ENCODE measurements at regions not wholly inside any gene's neighbourhood (a gene's known extent, or its start where the extent isn't known, plus 50 kb on each side); places are given as distances from the start of the nearest gene placed in this dataset.

DNA sequence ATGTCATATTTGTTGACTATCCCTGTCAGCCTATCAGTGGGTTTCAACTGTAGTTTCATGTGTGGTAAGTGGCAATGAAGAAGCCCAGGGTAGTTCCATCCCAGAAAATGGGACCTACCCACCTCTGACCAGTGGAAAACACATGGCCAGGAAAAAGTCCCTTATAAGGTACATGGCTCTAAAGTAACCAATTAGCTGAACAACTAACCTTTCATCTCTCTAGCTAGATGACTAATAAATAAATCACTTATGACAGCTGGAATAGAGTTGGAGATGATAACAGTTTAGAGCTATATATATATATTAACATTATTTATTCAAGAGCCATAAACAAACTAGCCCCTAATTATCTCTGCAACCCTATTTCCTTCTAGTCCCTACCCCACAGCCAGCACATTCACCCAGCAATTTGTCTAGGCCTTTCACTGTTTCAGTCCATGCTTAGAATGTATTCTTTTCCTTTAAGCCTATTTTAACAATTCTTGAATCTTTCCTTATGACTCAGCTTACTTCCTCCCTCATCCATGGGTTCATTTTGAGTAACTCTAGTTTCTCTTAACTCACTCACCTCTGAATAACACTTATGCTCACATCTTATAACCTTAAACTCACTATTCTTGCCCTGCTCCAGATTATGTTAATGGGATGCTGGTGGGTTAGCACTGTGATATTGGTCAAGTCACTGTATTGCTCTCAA lies 83.7 kb downstream of the TNFSF18 start:
- TF ChIP-seq CTCF (conservative IDR thresholded peaks at IDR 0.05; ENCODE audit: control insufficient read depth, insufficient read depth, low read depth, low read length), result no peak

GRCh38 chr1:172967936-172968335 lies 82.8 kb downstream of the TNFSF18 start:
- no peak overlapping the region for H3K4me3 ChIP-seq (ENCODE audit: control insufficient read depth, low read depth, low read length)
- no peak for TF ChIP-seq CTCF (conservative IDR thresholded peaks at IDR 0.05; ENCODE audit: control insufficient read depth, insufficient read depth, low read depth, low read length)
- no peak for DNase-seq (ENCODE audit: low read depth)

More for the DNA sequence above, 83.7 kb downstream of the TNFSF18 start:
- H3K4me3 ChIP-seq (ENCODE audit: control insufficient read depth, low read depth, low read length), result no peak overlapping the region
- DNase-seq (ENCODE audit: low read depth), result peak; percentile 52

- peak; percentile 70 for DNase-seq (ENCODE audit: low read depth)
- no peak overlapping the region for H3K4me3 ChIP-seq (ENCODE audit: control insufficient read depth, low read depth, low read length)
- no peak for TF ChIP-seq CTCF (conservative IDR thresholded peaks at IDR 0.05; ENCODE audit: control insufficient read depth, insufficient read depth, low read depth, low read length)
These were observed 81.1 kb downstream of the TNFSF18 start for GRCh38 chr1:172969611-172970010.

- no peak for TF ChIP-seq CTCF (conservative IDR thresholded peaks at IDR 0.05; ENCODE audit: control insufficient read depth, insufficient read depth, low read depth, low read length)
- DNase-seq (ENCODE audit: low read depth), result peak; percentile 65
These were observed 80.6 kb downstream of the TNFSF18 start for GRCh38 chr1:172970186-172970585.

GRCh38 chr1:172971241-172971640 lies 79.5 kb downstream of the TNFSF18 start:
- no peak for DNase-seq (ENCODE audit: low read depth)
- no peak for TF ChIP-seq CTCF (conservative IDR thresholded peaks at IDR 0.05; ENCODE audit: control insufficient read depth, insufficient read depth, low read depth, low read length)
- no peak overlapping the region for H3K4me3 ChIP-seq (ENCODE audit: control insufficient read depth, low read depth, low read length)

More at GRCh38 chr1:172970186-172970585, 80.6 kb downstream of the TNFSF18 start:
- no peak overlapping the region for H3K4me3 ChIP-seq (ENCODE audit: control insufficient read depth, low read depth, low read length)

GRCh38 chr1:172972258-172972657 lies 78.5 kb downstream of the TNFSF18 start:
- no peak for TF ChIP-seq CTCF (conservative IDR thresholded peaks at IDR 0.05; ENCODE audit: control insufficient read depth, insufficient read depth, low read depth, low read length)
- DNase-seq (ENCODE audit: low read depth), result no peak
- H3K4me3 ChIP-seq (ENCODE audit: control insufficient read depth, low read depth, low read length), result no peak overlapping the region
